NB4 (cell line): ENCODE measurements at regions not wholly inside any gene's neighbourhood (a gene's known extent, or its start where the extent isn't known, plus 50 kb on each side); places are given as distances from the start of the nearest gene placed in this dataset.

Experiments
- DNase-seq: peaks from one replicate; pipeline ENCODE4 v3.0.0; 2010; ENCODE audit warnings: low read depth
- H3K4me3 ChIP-seq: one replicate; pipeline ENCODE4 v1.5.1; 2011; ENCODE audit warnings: mild to moderate bottlenecking, low read depth, low read length, moderate library complexity
- CTCF ChIP-seq: IDR thresholded peaks from one replicate; pipeline ENCODE4 v1.5.1; 2012; ENCODE audit warnings: low read depth, low read length
- MAX ChIP-seq: IDR thresholded peaks from 2 replicates; pipeline ENCODE4 v1.6.1; 2011; ENCODE audit warnings: low read depth, low read length
- MYC ChIP-seq: IDR thresholded peaks from 2 replicates; pipeline ENCODE4 v1.6.1; 2011; ENCODE audit warnings: low read depth, low read length
- POLR2A ChIP-seq: IDR thresholded peaks from 2 replicates; pipeline ENCODE4 v1.6.1; 2011; ENCODE audit warnings: mild to moderate bottlenecking; ENCODE audit not compliant: insufficient read length; ENCODE audit errors: extremely low read depth

- no peak for TF ChIP-seq MAX
- TF ChIP-seq MYC, result no peak
- no peak for TF ChIP-seq POLR2A
- TF ChIP-seq CTCF, result no peak
- DNase-seq, result no peak
- H3K4me3 ChIP-seq, result no peak overlapping the region
Observed at GRCh38 chr1:56206391-56206790, 373.0 kb downstream of the PLPP3 start.

- no peak for DNase-seq
- TF ChIP-seq MAX (no peak), POLR2A (no peak), MYC (no peak), CTCF (no peak)
- no peak overlapping the region for H3K4me3 ChIP-seq
Observed at GRCh38 chr1:56204206-56204605, 375.2 kb downstream of the PLPP3 start.

GRCh38 chr1:56202796-56203492, 376.4 kb downstream of the PLPP3 start:
- TF ChIP-seq MYC (no peak), POLR2A (no peak), CTCF (no peak), MAX (no peak)
- DNase-seq, result no peak
- H3K4me3 ChIP-seq, result no peak overlapping the region

- TF ChIP-seq MYC (no peak), CTCF (no peak), MAX (no peak), POLR2A (no peak)
- no peak for DNase-seq
- no peak overlapping the region for H3K4me3 ChIP-seq
Observed at GRCh38 chr1:56202186-56202585, 377.2 kb downstream of the PLPP3 start.

GRCh38 chr1:56200896-56201295, 378.5 kb downstream of the PLPP3 start:
- no peak for DNase-seq
- no peak overlapping the region for H3K4me3 ChIP-seq
- TF ChIP-seq MAX (no peak), MYC (no peak), POLR2A (no peak), CTCF (no peak)

- TF ChIP-seq CTCF, result no peak
- no peak for TF ChIP-seq MAX
- TF ChIP-seq MYC, result no peak
- no peak for TF ChIP-seq POLR2A
- DNase-seq, result no peak
- H3K4me3 ChIP-seq, result no peak overlapping the region
Observed at GRCh38 chr1:56200442-56200841, 378.9 kb downstream of the PLPP3 start.
